GM23338 (cell line): ENCODE measurements at regions not wholly inside any gene's neighbourhood (a gene's known extent, or its start where the extent isn't known, plus 50 kb on each side); places are given as distances from the start of the nearest gene placed in this dataset.

Experiments
- CREB1 ChIP-seq: fragments of 250-450 bp; sonication (Bioruptor Pico); IDR thresholded peaks from 2 replicates; pipeline ENCODE4 v1.5.0; 2020; ENCODE audit warnings: low read depth, mild to moderate bottlenecking, moderate library complexity
- CTCF ChIP-seq, 2 experiments: fragments of 200-600 bp in 1 of 2; sonication (generic) in 1 of 2; conservative IDR thresholded peaks; 2 replicates each; pipeline versions ENCODE4 v1.5.1 to v1.6.1; 2016 to 2017; ENCODE audit warnings: antibody characterized with exemption in 2 of 2, low read depth in 2 of 2, mild to moderate bottlenecking in 2 of 2, moderate library complexity in 1 of 2
- EZH2 ChIP-seq: fragments of 200-600 bp; sonication (generic); IDR thresholded peaks from one replicate; pipeline ENCODE4 v1.8.0; 2017; ENCODE audit warnings: antibody characterized with exemption, mild to moderate bottlenecking, low read depth; ENCODE audit not compliant: unreplicated experiment
- EZH2phosphoT487 ChIP-seq: fragments of 200-600 bp; sonication (generic); IDR thresholded peaks from one replicate; pipeline ENCODE4 v1.8.1; 2018; ENCODE audit warnings: antibody characterized with exemption; ENCODE audit not compliant: unreplicated experiment

- no peak for TF ChIP-seq CTCF (conservative IDR thresholded peaks at IDR 0.05; ENCODE audit: low read depth in 2 of 2)
- TF ChIP-seq EZH2: no peak
- no peak for TF ChIP-seq CREB1 (CRISPR knock-in tag)
- no peak for TF ChIP-seq EZH2phosphoT487
These were observed 1156.4 kb upstream of the AGA start for GRCh38 chr4:178598672-178599071.
